ENCODE measurements at regions not wholly inside any gene's neighbourhood (a gene's known extent, or its start where the extent isn't known, plus 50 kb on each side); places are given as distances from the start of the nearest gene placed in this dataset.
"Not testable (repeated sequence)": the region's sequence is repeated elsewhere in the genome, so short reads cannot be mapped to it uniquely, and the experiment has no call there.

- no peaks in the 10 kb centered on the region for H3K9me3 ChIP-seq
- H3K36me3 ChIP-seq = no peaks in the 10 kb centered on the region
- intact Hi-C loops (cut with DNase I) = no loop called here
- no peak overlapping the region for H3K4me3 ChIP-seq
- H3K27ac ChIP-seq = no peak overlapping the region
- no peaks in the 10 kb centered on the region for H3K4me1 ChIP-seq
- no peak for TF ChIP-seq CTCF (IDR thresholded peaks at IDR 0.05)
- H3K27me3 ChIP-seq = no peaks in the 10 kb centered on the region
- DNase-seq (ENCODE audit: low spot score in 2 of 2) = no peak
Observed at GRCh38 chr5:87536365-87536764, 123.6 kb upstream of the CCNH start.

- Histone ChIP-seq H3K27ac (no peak overlapping the region), H3K4me1 (no peaks in the 10 kb centered on the region), H3K9me3 (no peaks in the 10 kb centered on the region), H3K27me3 (no peaks in the 10 kb centered on the region), H3K4me3 (no peak overlapping the region), H3K36me3 (no peaks in the 10 kb centered on the region)
- intact Hi-C loops (cut with DNase I) = no loop called here
- no peak for TF ChIP-seq CTCF (IDR thresholded peaks at IDR 0.05)
- DNase-seq (ENCODE audit: low spot score in 2 of 2) = no peak
Observed at GRCh38 chr5:87535706-87536105, 123.0 kb upstream of the CCNH start.

- Histone ChIP-seq H3K27me3 (no peaks in the 10 kb centered on the region), H3K4me1 (no peaks in the 10 kb centered on the region), H3K36me3 (no peaks in the 10 kb centered on the region), H3K4me3 (no peak overlapping the region), H3K27ac (no peak overlapping the region), H3K9me3 (no peaks in the 10 kb centered on the region)
- no peak for DNase-seq (ENCODE audit: low spot score in 2 of 2)
- no peak for TF ChIP-seq CTCF (IDR thresholded peaks at IDR 0.05)
- intact Hi-C loops (cut with DNase I) = no loop called here
Observed at GRCh38 chr5:87529486-87530076, 116.9 kb upstream of the CCNH start.

GRCh38 chr5:87526131-87526530 is 113.4 kb upstream of the CCNH start:
- Histone ChIP-seq H3K4me1 (no peaks in the 10 kb centered on the region), H3K9me3 (no peaks in the 10 kb centered on the region), H3K27me3 (no peaks in the 10 kb centered on the region), H3K27ac (no peak overlapping the region), H3K36me3 (no peaks in the 10 kb centered on the region), H3K4me3 (no peak overlapping the region)
- intact Hi-C loops (cut with DNase I) = no loop called here
- no peak for TF ChIP-seq CTCF (IDR thresholded peaks at IDR 0.05)
- no peak for DNase-seq (ENCODE audit: low spot score in 2 of 2)

- no peak for DNase-seq (ENCODE audit: low spot score in 2 of 2)
- Histone ChIP-seq H3K36me3 (no peaks in the 10 kb centered on the region), H3K27ac (no peak overlapping the region), H3K4me3 (no peak overlapping the region), H3K9me3 (no peaks in the 10 kb centered on the region), H3K27me3 (no peaks in the 10 kb centered on the region), H3K4me1 (no peaks in the 10 kb centered on the region)
- TF ChIP-seq CTCF (IDR thresholded peaks at IDR 0.05) = no peak
- intact Hi-C loops (cut with DNase I) = no loop called here
Observed at GRCh38 chr5:87524217-87524616, 111.5 kb upstream of the CCNH start.

GRCh38 chr5:87511778-87512177 is 99.0 kb upstream of the CCNH start:
- DNase-seq (ENCODE audit: low spot score in 2 of 2); H3K4me3 ChIP-seq; H3K27ac ChIP-seq; intact Hi-C loops (cut with DNase I); H3K36me3 ChIP-seq; H3K9me3 ChIP-seq; H3K4me1 ChIP-seq; H3K27me3 ChIP-seq: not testable (repeated sequence)

Data from ascending aorta (tissue), 2 donors.